ENCODE measurements at regions not wholly inside any gene's neighbourhood (a gene's known extent, or its start where the extent isn't known, plus 50 kb on each side); places are given as distances from the start of the nearest gene placed in this dataset.

DNA sequence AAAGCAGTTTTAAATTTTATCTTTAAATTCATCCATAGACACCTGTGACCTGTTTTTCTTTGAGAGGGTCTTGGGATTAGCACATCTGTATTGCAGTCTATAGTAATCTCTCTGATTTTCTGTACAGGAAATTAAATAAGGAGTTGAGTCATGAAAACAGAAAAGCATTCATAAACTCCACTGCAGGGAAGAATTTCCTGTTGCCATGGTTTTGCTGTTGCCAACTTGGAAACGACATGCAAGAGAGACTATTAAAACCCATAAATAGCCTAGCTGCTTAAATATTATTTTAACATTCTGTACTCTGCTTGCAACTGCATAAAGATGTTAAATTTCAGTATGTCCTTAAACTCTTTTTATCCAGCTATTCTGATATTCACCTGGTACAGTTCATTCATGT is 281.0 kb upstream of the RGS6 start:
- DNase-seq: no peak

DNA sequence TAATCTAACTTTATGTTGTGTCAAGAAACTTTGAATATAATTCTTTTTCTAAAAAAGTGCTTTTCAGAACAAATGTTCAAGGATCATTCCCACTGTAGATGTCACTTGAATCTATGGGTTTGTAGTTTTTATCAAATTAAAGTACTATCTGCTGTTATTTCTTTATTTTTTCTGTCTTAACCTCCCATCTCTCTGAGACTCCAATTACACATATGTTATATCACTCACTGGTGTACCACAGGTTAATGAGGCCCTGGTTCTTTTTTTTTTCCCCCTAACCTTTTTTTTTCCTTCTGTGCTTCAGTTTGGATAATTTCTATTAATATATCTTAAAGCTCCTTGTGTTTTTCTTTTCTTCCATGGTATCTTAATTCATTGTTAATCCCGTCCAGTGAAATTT is 279.9 kb upstream of the RGS6 start:
- no peak for DNase-seq

DNA sequence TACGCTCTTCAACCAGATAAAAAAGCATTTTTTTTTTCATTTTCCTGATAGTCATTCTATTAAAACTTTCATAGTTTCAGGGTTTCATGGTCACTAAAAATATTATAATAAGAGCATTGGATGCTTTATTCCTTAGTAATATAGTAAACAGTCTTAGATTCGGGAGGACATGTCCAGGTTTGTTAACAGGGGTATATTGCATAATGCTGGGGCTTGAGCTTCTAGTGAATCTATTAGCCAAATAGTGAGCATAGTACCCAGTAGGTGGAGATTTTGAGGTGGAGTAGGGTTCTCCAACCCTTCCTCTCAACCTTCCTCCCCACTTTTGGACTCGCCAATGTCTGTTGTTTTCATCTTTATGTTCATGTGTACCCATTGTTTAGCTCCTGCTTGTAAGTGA is 277.4 kb upstream of the RGS6 start:
- DNase-seq: no peak

DNA sequence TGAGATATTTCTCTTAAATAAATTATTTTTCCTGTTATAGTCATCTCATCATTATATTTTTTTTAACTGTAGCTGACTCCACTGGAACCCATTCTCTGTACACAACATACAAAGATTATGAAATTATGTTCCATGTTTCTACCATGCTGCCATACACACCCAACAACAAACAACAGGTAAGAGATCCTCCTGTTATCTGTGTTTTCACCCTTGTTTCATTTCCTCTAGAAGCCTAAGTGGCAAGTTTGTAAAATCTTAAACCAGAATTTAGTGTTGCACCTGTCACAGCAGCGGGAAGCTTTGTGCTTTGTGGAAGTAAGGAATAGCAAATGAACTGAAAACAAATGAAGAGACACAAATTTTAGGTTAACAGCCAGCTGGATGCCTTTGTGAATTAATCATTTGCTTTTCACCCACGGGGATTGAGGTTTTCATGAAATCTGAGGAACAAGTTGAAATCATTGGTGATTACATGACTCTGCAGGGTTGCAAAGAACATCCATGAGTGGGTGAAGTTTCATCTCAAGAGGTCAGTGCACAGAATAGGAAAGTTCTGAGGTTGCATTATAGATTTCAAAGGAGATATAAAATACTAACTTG is 273.9 kb upstream of the RGS6 start:
- no peak for DNase-seq

DNA sequence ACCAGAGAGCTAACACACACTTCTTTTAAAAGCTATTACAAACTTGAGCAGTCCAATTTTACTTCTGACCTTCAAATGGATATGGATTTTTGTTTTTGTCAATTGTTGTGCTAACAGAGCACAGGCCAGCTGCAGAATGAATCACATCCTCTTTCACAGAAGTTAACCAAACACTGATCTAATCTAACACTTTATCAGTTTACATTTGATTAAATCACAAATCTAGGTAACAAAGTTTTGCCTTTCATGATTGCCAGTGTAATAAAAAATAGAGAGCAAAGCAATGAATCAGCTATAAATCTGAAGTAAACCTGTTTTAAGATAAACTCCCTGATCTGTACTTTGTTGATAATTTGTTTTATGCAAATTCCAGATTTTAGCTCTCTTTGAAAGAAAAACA is 273.1 kb upstream of the RGS6 start:
- DNase-seq: no peak

DNA sequence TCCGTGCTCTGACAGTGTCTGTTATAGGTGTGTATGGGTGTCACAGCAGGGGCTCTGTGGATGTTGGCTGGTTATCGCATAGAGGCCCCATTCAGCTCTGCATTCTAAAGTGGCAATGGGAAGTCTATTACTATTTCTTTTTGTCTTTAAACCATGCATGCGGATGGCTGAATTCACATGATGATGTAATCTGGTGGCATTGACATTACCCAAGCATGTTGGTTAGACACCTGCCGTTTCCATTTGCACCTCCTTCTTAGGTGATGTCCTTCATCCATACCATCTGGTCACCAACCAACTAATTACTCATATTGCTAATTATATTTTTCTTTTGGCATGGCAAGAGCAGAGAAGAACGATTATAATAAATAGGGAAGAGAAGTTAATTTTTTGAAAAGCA is 270.8 kb upstream of the RGS6 start:
- DNase-seq: no peak

DNA sequence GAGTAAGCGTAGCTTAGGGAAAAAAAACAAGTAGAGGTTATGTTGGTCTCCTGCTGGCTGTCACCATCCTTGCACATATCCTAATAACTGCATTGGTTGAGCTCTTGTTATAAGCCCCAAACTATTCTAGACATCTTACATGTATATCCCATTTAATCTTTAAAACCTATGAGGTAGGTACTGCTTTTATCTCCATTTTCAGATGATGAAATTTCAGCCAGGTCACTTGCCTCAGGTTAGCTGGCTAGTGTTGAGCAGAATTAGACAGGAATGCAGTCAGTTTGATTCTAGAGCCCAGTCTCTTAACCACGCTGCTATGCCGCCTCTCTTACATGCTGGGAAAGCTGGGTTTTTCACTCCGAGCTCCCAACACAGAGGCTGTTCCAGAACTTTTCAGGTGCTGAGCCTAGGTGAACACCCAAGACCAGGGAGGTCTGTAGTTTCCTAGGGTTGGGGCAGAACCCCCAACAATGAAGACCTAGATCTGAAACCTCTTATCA is 269.9 kb upstream of the RGS6 start:
- no peak for DNase-seq

DNA sequence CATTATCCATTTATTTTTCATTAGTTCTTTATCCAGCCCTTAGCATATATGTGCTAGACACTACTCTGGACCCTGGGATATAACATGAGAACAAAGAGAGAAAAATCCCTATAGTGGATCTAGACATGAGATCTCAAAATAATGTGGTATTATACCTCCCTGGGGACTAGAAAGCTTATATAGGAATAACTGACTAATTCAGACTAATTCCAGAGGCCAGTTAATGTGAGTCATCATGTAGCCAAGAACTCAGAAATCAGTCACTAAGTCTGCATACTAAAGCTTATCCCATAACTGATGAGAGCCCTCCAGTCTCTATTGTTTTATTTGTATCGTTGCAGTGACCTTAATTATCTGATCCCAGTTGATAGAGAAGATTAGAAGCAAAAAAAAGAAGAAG is 267.1 kb upstream of the RGS6 start:
- DNase-seq: no peak

DNA sequence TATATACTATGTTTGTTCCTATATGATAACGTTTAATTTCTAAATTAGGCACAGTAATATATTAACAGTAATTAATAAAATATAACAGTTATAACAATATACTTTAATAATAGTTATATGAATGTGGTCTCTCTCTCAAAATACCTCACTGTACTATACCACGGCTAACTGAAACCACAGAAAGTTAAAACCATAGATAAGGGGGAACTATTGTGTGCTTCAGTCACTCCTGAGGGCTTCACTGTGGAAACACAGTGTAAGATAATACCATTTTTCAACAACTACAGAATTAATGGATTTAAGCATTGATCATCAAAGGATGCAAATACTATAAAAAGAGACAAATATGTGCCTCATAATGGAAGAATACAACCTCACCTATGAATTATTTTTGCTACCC is 266.4 kb upstream of the RGS6 start:
- no peak for DNase-seq

DNA sequence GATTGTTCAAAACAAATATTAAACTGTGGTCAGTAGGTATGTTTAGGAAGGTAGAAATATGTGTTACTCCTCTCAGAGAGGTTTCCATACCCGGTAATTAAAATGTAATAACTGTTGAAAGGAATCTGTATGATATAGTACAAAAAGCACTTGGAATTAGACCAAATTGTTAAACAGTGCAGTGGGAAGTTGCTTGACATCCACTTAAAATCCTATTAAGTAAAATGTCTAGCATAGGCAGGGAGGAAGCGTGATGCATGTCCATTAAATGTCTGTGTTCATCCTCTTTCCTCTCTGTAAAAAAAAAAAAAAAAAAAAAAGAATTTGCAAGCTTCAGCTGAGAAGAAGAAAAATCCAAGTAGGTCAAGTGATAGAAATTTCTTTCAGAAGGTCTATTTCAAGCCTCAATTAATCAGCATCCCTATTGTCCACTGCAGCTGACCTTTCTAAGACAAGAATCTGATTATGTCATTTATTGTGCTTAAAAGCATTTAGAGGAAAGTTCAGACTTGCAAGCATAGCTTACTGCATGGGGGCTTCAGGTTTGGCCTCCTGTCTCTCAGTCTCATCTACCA is 265.6 kb upstream of the RGS6 start:
- no peak for DNase-seq

DNA sequence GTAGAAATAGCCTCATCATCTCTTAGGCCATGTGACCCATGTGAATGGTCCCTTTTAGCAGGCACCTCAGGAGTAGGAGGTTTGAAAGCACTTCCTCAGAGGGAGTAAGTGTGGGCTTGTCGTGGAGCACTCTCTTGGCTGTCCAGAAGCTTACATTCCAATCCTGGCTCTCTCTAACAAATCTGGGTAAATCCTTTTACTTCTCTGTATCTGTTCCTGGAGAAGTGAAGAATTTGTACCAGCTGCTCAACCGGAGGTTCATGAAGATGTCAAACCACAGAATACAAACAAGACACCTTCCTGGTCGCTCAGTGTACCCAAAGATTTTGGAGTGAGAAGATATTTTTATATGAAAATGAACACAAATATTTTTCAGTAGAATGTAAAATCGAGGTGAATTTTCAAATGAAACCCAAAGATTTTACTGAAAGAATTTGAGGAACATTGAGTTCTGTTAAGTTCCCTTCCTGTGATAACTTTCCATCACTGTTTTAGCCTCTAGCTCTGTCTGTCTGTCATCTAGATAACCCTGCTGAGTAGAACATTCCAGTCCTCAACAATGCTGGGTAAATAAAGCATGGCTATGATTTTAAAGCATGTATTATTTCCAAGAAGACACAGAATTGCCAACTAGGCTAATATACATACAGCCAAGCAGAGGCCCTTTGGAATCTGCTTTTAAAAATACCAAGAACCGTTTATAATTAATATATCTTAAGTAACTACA is 263.9 kb upstream of the RGS6 start:
- no peak for DNase-seq

DNA sequence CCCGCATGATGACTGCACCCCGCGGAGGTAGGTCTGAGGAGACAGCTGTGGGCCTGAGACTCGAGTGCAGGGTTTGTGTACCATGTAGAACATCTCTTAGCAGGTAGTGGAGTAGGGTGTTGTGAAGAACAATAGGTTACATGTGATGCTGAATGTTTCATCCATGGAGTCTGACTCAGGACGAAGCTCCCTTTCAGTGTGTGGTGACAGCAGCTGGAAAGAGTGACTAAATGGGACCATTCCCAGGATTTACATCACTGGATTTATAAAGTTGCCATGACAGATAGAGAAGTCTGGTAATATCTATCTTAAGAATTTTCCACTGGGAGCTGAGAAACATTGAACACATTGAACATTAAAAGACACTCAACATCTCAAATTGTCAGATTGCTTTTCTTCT is 259.6 kb upstream of the RGS6 start:
- no peak for DNase-seq

DNA sequence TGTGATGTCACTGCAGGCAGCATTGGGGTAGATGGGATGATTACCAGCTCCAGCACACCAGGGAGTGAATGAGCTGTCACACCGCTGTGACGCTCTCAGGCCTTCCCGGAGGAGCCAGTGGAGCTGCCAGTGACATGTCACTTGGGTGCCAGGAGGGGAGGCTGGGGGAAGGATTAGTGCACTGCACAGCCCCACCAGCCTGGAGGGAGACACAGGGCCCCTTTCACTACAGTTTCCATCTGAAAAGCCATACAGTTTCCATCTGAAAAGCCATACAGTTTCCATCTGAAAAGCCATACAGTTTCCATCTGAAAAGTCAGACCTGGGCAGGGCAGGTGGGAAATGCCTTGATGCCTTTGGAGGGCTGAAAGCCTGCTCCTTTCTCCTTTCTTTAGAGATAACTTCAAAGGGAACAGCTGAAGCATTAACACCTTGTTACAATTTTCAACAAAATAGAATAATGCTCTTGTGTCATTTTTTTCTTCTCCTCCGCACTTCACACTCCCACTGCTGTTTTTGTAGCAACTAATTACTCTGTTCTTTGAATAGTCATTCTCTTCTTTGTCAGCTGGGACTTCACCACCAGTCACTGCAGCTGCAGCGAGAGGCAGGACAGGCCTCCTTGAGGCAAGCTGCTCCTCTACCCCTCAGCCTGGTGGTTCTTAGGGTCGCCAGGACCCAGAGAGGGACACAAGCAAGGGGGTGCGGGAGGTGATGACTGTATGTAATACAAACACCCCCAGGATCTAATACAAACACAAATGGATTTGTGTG is 256.9 kb upstream of the RGS6 start:
- no peak for DNase-seq

DNA sequence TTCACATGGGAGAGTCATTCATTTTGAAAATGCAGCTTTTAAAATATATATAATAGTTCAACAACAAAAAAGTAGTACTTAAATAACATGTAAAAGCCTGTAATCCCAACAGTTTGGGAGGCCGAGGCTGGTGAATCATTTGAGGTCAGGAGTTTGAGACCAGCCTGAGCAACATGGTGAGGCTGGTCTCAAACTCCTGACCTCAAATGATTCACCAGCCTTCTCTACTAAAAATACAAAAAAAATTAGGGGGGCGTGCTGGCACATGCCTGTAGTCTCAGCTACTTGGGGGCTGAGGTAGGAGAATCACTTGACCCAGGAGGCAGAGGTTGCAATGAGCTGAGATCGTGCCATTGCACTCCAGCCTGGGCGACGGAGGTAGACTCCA is 256.3 kb upstream of the RGS6 start:
- DNase-seq: no peak

DNA sequence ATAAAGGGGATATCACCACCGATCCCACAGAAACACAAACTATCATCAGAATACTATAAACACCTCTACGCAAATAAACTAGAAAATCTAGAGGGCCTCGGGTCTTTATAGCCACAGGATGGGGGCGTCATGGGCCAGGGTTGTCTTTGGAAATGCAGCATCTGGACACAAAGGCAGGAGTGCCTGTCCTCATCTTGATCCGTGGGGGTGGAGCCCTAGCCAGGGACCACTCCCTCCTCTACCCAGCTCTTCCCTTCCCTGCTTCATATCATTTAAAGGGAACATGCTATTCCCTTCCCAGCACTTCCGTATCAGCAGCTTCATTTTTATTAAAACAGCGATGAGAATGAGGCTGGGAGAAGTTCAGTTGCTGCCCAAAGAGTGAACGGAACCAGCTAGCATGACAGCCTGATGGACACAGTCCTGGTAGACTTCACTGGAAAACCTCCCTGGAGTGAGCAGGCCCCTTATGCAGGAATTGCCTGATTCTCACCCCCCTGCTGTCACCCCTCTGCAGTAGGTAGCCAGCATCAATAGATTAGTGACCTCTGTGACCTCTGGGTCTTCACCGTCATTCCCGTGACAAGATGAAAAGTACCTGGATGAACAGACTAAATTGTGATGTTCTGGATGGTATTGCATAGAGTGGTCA is 251.4 kb upstream of the RGS6 start:
- no peak for DNase-seq

DNA sequence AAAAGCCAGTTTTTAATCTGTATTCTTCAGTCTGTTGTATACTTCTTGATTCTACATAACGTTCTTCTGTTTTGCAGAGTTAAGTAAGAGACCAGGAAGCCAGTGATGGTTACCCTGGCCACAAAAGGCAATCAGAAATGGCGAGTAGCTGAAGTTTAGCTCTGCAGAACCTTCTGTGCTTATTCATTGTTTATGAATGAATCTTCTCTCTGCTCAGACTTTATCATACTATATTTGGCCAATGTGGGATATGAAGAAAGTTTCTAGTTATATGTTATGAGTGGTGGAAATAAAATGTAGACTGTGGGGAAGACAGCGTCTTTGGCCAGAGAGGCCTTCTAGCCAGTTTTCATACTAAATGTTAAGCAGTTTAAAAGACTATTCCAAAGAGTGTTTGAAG is 249.9 kb upstream of the RGS6 start:
- no peak for DNase-seq

DNA sequence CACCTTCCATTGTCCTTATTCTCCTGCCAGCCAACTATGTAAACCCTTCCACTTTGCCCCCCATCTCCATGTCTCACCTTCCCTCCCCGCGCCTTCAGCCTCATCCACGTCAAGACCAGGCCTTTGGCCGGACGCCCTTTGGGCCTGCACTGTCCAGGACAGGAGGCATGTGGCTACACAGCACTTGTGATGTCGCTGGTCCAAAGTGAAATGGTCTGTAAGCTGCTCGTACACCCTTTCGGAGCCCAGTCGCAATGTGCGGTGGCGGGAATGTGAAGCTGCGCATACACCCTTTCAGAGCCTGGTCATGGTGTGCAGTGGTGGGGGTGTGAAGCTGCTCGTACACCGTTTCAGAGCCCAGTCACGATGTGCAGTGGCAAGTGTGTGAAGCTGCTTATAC is 247.9 kb upstream of the RGS6 start:
- DNase-seq: no peak

DNA sequence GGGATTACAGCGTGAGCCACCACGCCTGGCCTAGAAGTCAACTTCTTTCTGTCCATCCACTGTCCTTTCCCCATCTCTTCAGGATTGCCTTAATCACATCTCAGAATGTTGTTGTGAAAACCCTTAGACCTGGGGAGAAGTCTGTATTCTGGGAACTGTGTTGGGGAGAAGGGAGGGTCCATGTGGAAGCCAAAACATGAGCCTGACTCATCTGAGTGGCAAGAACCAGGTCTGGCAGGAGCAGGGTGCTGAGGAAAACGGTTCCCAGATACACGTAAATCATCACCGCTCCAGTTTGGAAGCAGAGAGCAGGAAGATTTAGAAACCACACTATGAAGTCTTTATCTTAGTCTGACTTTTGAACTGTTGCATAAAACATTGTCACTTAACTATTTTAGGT is 245.6 kb upstream of the RGS6 start:
- DNase-seq: no peak

DNA sequence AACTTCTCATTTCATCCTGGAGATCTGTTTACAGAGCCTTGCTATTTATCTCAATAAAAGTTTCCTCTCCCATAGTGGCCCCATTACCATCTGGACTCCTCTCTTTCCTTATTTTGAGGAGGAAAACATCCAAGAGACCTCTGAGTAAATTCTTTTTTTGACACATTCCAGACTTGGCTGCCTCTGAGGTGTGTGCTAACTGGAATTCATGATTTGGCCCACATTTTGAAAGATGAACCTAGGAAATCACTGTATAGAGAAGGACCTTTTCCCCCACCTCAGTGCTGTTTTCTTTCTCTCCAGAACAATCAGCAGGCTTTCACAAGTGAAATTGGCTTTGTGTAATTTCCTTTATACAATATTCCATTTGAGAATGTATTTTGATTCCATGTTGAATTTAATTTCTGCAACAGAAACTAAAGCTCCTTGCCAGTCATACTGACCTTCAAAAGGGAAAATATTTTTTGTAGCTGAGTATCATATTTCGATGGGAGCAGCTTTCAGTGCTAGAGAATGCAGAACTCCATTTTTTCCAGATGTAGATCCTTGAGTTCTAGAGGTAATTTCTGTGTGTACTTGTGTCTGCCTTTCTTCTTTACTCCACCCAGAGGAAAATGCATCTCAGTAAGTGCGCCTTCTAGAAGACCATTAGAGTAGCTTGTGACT is 244.9 kb upstream of the RGS6 start:
- no peak for DNase-seq

DNA sequence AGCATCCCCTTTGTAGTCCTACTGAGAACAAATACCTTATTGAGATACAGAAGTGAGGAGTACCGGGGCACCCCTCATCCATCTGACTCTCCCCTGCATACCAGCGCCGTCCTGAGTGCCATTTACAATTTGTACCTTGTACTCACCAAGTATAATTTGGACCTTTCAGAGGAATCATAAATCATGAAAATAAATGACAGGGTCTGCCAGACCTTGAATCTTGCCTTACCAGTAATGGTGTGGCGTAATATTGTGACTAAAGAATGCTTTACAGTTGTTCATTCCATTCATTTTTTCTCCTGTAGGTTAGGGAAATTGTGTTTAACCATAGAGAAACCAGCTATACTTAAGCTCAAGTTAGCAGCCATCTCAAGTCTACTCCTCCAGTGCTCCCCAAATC is 243.7 kb upstream of the RGS6 start:
- no peak for DNase-seq

DNA sequence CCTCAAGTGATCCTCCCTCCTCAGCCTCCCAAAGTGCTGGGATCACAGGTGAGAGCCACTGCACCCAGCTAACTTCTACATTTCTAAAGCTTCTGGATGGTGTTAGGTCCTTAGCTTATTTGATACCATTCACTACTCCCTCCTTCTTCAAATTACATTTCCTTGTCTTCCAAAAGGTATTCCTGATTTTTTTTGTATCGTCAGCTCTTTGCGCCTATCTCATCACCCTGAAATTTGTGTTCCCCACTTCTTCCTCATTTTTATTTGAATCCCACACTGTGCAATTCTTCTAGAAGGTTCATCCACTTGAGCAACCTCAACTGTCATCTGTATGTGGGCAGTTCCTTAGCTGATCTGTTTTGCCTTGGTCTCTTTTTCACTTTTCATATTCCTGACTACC is 241.8 kb upstream of the RGS6 start:
- no peak for DNase-seq

DNA sequence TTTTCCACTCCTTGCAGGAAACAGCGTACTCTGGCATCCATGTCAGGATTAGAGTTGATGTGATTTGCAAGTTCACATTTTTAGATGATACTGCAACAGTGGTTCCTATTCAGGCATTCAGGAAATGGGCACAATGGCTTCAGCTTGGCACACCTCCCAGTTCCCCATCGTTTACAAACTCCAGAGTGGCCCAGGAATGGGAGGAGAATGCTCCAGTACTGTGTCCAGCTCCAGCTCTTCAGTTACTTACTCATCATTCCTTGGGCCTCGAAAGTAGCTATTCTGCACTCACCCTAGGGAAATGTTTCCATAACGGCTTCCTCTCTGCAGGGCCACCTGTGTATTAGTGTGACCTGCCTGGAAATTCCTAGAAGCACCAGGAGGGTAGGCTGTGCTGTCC is 239.7 kb upstream of the RGS6 start:
- DNase-seq: no peak

DNA sequence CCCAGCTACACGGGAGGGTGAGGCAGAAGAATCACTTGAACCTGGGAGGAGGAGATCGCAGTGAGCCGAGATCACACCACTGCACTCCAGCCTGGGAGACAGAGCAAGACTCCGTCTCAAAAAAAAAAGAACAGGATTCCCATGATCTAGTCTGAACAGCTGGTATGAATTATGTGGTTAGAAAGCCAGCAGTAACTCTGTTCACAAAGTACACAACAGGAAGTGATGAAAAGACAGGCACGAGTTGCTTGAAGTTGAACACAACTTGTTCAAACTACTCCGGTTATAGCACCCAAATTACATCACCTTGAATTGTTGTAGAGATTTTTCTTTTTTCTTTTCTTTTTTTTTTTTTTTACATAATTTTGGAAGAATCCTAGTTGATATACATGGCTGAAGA is 238.8 kb upstream of the RGS6 start:
- no peak for DNase-seq
